GM06990 (cell line): ENCODE measurements at regions not wholly inside any gene's neighbourhood (a gene's known extent, or its start where the extent isn't known, plus 50 kb on each side); places are given as distances from the start of the nearest gene placed in this dataset.

Source experiments
- DNase-seq: peaks from one replicate; pipeline ENCODE4 v3.0.0-alpha.2; 2011; ENCODE audit not compliant: insufficient read length; ENCODE audit errors: extremely low read depth
- H3K27me3 ChIP-seq: replicated peaks from 2 replicates; pipeline ENCODE4 v1.6.0; 2011; ENCODE audit warnings: low read length; ENCODE audit not compliant: control insufficient read depth, insufficient read depth
- H3K36me3 ChIP-seq: 2 replicates; pipeline ENCODE4 v1.5.1; 2011; ENCODE audit warnings: low read length; ENCODE audit not compliant: control insufficient read depth, insufficient read depth
- H3K4me3 ChIP-seq: replicated peaks from 2 replicates; pipeline ENCODE4 v1.5.1; 2011; ENCODE audit warnings: low read depth, mild to moderate bottlenecking, control low read depth, low read length
- TF ChIP-seq, protein P1 (sequence below): IDR thresholded peaks from 2 replicates; pipeline ENCODE4 v1.5.1; 2011; ENCODE audit warnings: low read length, control low read depth, mild to moderate bottlenecking, inconsistent platforms; ENCODE audit not compliant: insufficient read depth, poor library complexity, severe bottlenecking

DNA sequence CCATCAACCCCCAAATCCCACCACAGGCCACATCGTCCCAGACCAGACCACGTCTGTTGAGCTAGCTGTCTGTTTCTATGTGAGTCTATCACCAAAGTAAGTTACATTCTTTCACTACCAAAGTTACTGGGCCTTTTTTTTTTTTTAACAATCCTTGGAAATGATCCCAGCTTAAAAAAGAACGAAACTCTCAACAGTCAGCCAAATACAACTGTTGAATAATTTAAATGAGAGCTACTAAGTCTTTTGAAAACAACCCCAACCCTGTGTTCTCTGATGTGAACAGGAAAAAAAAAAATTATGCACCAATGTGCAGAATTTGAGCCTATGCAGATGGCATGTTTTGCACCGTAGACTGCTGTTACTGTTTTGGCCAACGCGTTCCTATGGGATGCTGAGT is 134.0 kb upstream of the ETS2 start:
- TF ChIP-seq, protein P1, sequence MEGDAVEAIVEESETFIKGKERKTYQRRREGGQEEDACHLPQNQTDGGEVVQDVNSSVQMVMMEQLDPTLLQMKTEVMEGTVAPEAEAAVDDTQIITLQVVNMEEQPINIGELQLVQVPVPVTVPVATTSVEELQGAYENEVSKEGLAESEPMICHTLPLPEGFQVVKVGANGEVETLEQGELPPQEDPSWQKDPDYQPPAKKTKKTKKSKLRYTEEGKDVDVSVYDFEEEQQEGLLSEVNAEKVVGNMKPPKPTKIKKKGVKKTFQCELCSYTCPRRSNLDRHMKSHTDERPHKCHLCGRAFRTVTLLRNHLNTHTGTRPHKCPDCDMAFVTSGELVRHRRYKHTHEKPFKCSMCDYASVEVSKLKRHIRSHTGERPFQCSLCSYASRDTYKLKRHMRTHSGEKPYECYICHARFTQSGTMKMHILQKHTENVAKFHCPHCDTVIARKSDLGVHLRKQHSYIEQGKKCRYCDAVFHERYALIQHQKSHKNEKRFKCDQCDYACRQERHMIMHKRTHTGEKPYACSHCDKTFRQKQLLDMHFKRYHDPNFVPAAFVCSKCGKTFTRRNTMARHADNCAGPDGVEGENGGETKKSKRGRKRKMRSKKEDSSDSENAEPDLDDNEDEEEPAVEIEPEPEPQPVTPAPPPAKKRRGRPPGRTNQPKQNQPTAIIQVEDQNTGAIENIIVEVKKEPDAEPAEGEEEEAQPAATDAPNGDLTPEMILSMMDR, result no peak
- no peaks in the 10 kb centered on the region for H3K36me3 ChIP-seq

DNA sequence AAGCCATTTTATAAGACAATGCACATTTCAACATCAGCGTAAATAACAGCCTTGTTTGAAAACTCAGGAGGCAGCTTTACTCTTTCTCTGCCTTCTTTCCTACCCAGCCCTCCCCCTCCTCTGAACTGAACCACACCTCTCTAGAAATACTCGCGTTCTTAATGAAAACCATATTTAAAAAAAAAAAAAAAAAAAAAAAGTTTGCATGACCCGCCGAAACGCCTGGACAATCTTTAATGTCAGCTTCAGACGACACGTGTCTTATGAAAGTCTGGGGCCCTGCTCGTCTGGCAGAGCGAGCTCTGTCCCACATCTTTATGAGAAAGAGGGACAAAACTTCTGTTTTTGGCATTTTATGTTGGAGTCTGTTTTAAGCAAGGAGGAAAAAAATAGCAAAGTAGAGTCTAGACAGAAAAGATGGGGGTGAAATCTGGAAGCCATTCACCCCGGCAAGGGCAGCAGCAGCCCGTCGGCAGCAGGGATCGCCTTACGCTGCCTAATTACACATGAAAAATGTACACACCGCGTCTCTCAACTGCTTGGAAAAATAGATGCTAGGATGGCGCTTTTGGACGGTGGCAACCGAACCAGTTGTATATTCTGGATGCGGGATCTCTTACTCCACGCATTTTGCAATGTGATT is 130.4 kb upstream of the ETS2 start:
- TF ChIP-seq, protein P1, result no peak
- no peaks in the 10 kb centered on the region; the same call in 1 of the 2 replicates for H3K27me3 ChIP-seq
- H3K36me3 ChIP-seq, result no peaks in the 10 kb centered on the region
- DNase-seq, result no peak
- H3K4me3 ChIP-seq, result no peak overlapping the region

More for the DNA sequence above, 134.0 kb upstream of the ETS2 start:
- no peaks in the 10 kb centered on the region; the same call in 1 of the 2 replicates for H3K27me3 ChIP-seq
- no peak for DNase-seq
- no peak overlapping the region for H3K4me3 ChIP-seq

DNA sequence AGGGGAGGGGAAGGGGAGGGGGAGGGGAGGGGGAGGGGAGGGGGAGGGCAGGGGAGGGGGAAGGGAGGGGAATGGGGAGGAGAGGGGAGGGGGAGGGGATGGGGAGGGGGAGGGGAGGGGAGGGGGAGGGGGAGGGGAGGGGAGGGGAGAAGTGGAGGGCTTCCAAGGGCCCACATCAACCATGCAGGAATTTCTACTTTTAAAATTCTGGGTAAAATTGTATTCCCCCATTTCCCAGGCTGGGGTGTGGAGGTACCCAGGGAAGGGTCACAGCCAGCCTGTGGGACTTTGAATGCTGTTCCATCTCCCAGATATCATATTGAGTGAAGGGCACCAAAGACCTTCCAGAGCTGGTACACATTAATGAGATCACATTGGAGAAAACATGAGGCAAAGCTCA is 126.9 kb upstream of the ETS2 start:
- H3K4me3 ChIP-seq, result no peak overlapping the region
- DNase-seq, result no peak
- H3K27me3 ChIP-seq, result no peaks in the 10 kb centered on the region
- no peaks in the 10 kb centered on the region for H3K36me3 ChIP-seq
- TF ChIP-seq, protein P1, result no peak

DNA sequence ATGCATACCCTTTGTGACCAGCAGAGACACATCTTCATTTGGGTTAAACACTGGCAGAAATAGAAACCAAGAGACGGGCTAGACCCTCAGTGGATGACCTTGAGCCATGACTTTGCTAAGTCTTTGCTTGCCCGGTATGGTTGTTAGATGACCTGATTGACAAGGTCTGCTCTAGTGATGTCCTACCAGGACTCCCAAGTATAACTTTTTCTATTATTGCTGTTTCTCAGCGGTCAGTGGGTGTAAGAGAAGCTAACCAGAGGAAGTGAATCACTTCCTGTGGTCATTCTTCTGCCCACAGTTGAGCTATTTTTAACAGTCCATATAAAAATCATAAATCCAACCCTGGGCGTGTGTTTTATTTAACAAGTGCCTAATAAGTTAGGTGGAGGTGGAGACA is 126.2 kb upstream of the ETS2 start:
- Histone ChIP-seq H3K4me3 (no peak overlapping the region), H3K36me3 (no peaks in the 10 kb centered on the region), H3K27me3 (no peaks in the 10 kb centered on the region)
- TF ChIP-seq, protein P1, result no peak
- peak; percentile 4 for DNase-seq

DNA sequence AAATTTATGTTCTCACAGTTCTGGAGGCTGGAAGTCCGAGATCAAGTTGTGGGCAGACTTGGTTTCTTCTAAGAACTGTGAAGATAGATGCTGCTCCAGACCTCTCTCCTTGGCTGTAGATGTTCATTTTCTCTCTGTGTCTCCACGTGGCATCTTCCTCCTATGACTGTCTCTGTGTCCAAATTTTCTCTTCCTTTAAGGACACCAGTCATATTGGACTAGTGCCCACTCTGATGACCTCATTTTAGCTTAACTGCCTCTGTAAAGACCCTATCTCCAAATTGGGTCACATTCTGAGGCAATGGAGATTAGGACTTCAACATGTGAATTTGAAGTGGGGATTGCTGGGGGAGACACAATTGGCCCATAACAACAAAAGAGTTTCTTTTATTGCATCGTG is 125.3 kb upstream of the ETS2 start:
- Histone ChIP-seq H3K4me3 (no peak overlapping the region), H3K27me3 (no peaks in the 10 kb centered on the region), H3K36me3 (no peaks in the 10 kb centered on the region)
- TF ChIP-seq, protein P1, result no peak
- DNase-seq, result no peak

DNA sequence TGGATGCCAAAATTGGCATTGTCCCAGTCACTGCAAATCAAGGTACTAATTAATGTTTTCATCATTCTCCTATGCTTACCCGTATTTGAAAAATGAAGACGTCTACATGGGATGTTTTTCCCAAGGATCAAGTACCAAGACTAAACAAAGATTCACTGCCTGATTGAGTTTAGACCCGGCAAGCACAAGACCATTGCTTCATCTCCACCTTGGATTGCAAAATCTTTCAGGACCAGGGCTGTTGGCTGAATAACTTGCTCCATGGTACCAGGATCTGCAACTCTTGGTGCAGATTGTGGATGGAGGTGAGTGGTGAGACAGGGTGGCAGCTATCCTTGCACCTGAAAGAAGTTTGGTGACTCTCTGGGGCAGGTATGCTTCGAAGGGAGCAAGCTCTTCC is 122.5 kb upstream of the ETS2 start:
- TF ChIP-seq, protein P1, result no peak
- H3K4me3 ChIP-seq, result no peak overlapping the region
- H3K27me3 ChIP-seq, result no peaks in the 10 kb centered on the region

More for the DNA sequence above, 122.5 kb upstream of the ETS2 start:
- H3K36me3 ChIP-seq, result no peaks in the 10 kb centered on the region
- no peak for DNase-seq
